ENCODE measurements at regions not wholly inside any gene's neighbourhood (a gene's known extent, or its start where the extent isn't known, plus 50 kb on each side); places are given as distances from the start of the nearest gene placed in this dataset.

DNA sequence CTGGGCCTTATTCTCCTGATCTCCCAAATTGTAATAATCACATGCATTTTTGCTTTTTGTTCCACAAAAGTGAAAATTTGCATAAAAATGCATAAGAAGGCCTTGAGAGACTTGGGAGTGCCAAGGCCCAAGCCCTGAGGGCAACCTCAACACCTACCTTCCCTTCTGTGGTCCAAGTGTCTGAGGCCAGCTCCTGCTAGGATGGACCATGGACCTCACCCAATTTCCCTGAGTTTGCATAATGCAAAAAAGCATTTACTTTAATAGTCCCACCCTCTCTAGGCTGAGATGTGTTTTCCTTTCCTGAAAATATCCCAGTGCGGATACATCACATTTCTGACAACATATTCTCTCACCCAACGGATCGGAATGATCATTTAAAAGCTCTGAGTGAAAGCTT is 194.1 kb upstream of the TENM4 start:
- TF ChIP-seq CTCF (IDR thresholded peaks at IDR 0.05; ENCODE audit: low read length) (no peak), EZH2 (IDR thresholded peaks at IDR 0.05; ENCODE audit: borderline replicate concordance, low read length) (no peak)

Data from OCI-LY1 (cell line).